Mesenchymal stem cell (in vitro differentiated cells and primary cell): ENCODE measurements at regions not wholly inside any gene's neighbourhood (a gene's known extent, or its start where the extent isn't known, plus 50 kb on each side); places are given as distances from the start of the nearest gene placed in this dataset.
A peak's percentile ranks its signal among the peaks of the same experiment; 100 is the strongest.

Experiments
- DNase-seq: peaks from one replicate; pipeline ENCODE4 v3.0.0-alpha.2; 2013
- H2AFZ ChIP-seq: one replicate; pipeline ENCODE4 v1.6.1; 2013; ENCODE audit warnings: low read depth, mild to moderate bottlenecking, control low read depth, inconsistent platforms, low read length, moderate library complexity
- H2AK5ac ChIP-seq: 2 replicates; pipeline ENCODE4 v1.6.1; 2013; ENCODE audit warnings: low read length, moderate library complexity, mild to moderate bottlenecking, inconsistent platforms; ENCODE audit not compliant: severe bottlenecking
- H2BK120ac ChIP-seq: one replicate; pipeline ENCODE4 v1.6.1; 2013; ENCODE audit warnings: low read depth, mild to moderate bottlenecking, inconsistent platforms, low read length, moderate library complexity
- H2BK12ac ChIP-seq, 2 experiments: one replicate each; pipeline ENCODE4 v1.6.1; 2013; ENCODE audit warnings: inconsistent platforms in 2 of 2, low read length in 2 of 2, mild to moderate bottlenecking in 2 of 2, moderate library complexity in 2 of 2, control low read depth in 1 of 2
- H2BK15ac ChIP-seq: one replicate; pipeline ENCODE4 v1.6.1; 2013; ENCODE audit warnings: mild to moderate bottlenecking, low read depth, inconsistent platforms; ENCODE audit not compliant: poor library complexity, severe bottlenecking
- H2BK5ac ChIP-seq: 2 replicates; pipeline ENCODE4 v1.6.1; 2013; ENCODE audit warnings: low read depth, mild to moderate bottlenecking, low read length, control low read depth, inconsistent platforms; ENCODE audit not compliant: poor library complexity, severe bottlenecking
- H3K14ac ChIP-seq, 2 experiments: one replicate each; pipeline ENCODE4 v1.6.1; 2013; ENCODE audit warnings: inconsistent platforms in 2 of 2, low read length in 2 of 2, control low read depth in 1 of 2, mild to moderate bottlenecking in 1 of 2, moderate library complexity in 1 of 2
- H3K18ac ChIP-seq, 2 experiments: one replicate each; pipeline ENCODE4 v1.6.1; 2013; ENCODE audit warnings: inconsistent platforms in 2 of 2, low read length in 2 of 2, control low read depth in 1 of 2, low read depth in 1 of 2, mild to moderate bottlenecking in 1 of 2
- H3K23ac ChIP-seq, 2 experiments: one replicate each; pipeline ENCODE4 v1.6.1; 2013; ENCODE audit warnings: inconsistent platforms in 2 of 2, low read length in 2 of 2, mild to moderate bottlenecking in 2 of 2, moderate library complexity in 2 of 2, control low read depth in 1 of 2
- H3K27ac ChIP-seq: 2 replicates; pipeline ENCODE4 v1.5.1; 2013; ENCODE audit warnings: mild to moderate bottlenecking, moderate library complexity, low read length, control low read depth, inconsistent platforms; ENCODE audit not compliant: poor library complexity, severe bottlenecking
- H3K27me3 ChIP-seq, 2 experiments: 2 replicates each; pipeline versions ENCODE4 v1.6.1 to v1.7.0; 2013; ENCODE audit warnings: low read length in 2 of 2, mild to moderate bottlenecking in 2 of 2, moderate library complexity in 2 of 2, control low read depth in 1 of 2, inconsistent platforms in 1 of 2; ENCODE audit not compliant: control insufficient read depth in 1 of 2, insufficient read depth in 1 of 2
- H3K36me3 ChIP-seq, 2 experiments: 2 replicates each; pipeline versions ENCODE4 v1.6.1 to v1.7.0; 2013; ENCODE audit warnings: low read length in 2 of 2, control low read depth in 1 of 2, inconsistent platforms in 1 of 2, low read depth in 1 of 2, mild to moderate bottlenecking in 1 of 2; ENCODE audit not compliant: insufficient read depth in 2 of 2, control insufficient read depth in 1 of 2
- H3K4ac ChIP-seq, 2 experiments: one replicate each; pipeline ENCODE4 v1.6.1; 2013; ENCODE audit warnings: inconsistent platforms in 2 of 2, low read length in 2 of 2, mild to moderate bottlenecking in 2 of 2, moderate library complexity in 2 of 2, control low read depth in 1 of 2, low read depth in 1 of 2
- H3K4me1 ChIP-seq: 2 replicates; pipeline ENCODE4 v1.6.1; 2013; ENCODE audit warnings: low read depth, low read length, control low read depth; ENCODE audit not compliant: control insufficient read depth, insufficient read depth
- H3K4me2 ChIP-seq: 2 replicates; pipeline ENCODE4 v1.6.1; 2013; ENCODE audit warnings: low read length, mild to moderate bottlenecking, inconsistent platforms; ENCODE audit not compliant: poor library complexity, severe bottlenecking
- H3K4me3 ChIP-seq, 2 experiments: 2 replicates each; pipeline versions ENCODE4 v1.5.1 to v1.7.0; 2013; ENCODE audit warnings: low read length in 2 of 2, mild to moderate bottlenecking in 2 of 2, control low read depth in 1 of 2, low read depth in 1 of 2; ENCODE audit not compliant: insufficient read depth in 1 of 2
- H3K79me1 ChIP-seq: replicated peaks from 2 replicates; pipeline ENCODE4 v1.6.1; 2013; ENCODE audit warnings: mild to moderate bottlenecking, control low read depth, low read length, inconsistent platforms; ENCODE audit not compliant: poor library complexity, severe bottlenecking
- H3K9ac ChIP-seq: 2 replicates; pipeline ENCODE4 v1.7.0; 2013; ENCODE audit warnings: mild to moderate bottlenecking, low read length, moderate library complexity
- H3K9me3 ChIP-seq: 2 replicates; pipeline ENCODE4 v1.7.0; 2013; ENCODE audit warnings: mild to moderate bottlenecking, low read length; ENCODE audit not compliant: control insufficient read depth
- H4K8ac ChIP-seq: one replicate; pipeline ENCODE4 v1.6.1; 2013; ENCODE audit warnings: inconsistent platforms, mild to moderate bottlenecking, low read length, moderate library complexity
- H4K91ac ChIP-seq: one replicate; pipeline ENCODE4 v1.6.1; 2013; ENCODE audit warnings: mild to moderate bottlenecking, low read length, inconsistent platforms
- WGBS: methylation state at CpG from one replicate; pipeline ENCODE4 v1.1.7; 2013; ENCODE audit warnings: mixed read lengths; 5-methylcytosine and 5-hydroxymethylcytosine counted together

- Histone ChIP-seq H3K4me3 (no peak overlapping the region), H4K91ac (no peak overlapping the region), H2BK15ac (no peak overlapping the region), H3K14ac (no peak overlapping the region), H3K4me1 (peaks cover 3% of the 10 kb centered on the region), H2AK5ac (no peak overlapping the region), H3K27me3 (no peaks in the 10 kb centered on the region), H3K4ac (no peak overlapping the region), H3K36me3 (no peaks in the 10 kb centered on the region), H3K4me2 (no peak overlapping the region), H2BK12ac (no peak overlapping the region), H2AFZ (no peak overlapping the region), H3K79me1 (no peaks in the 10 kb centered on the region), H2BK5ac (no peak overlapping the region), H3K9me3 (no peaks in the 10 kb centered on the region), H3K23ac (no peak overlapping the region), H2BK120ac (no peak overlapping the region), H3K27ac (no peak overlapping the region), H3K9ac (peak overlapping the region; percentile 42), H3K18ac (no peak overlapping the region), H4K8ac (no peak overlapping the region)
- peak; percentile 33 for DNase-seq
- WGBS = no CpG with 5 or more reads among the region's 1 CpG
Observed at GRCh38 chr7:85630904-85631600, 444.2 kb upstream of the SEMA3D start.

GRCh38 chr7:85627791-85628586 is 441.1 kb upstream of the SEMA3D start:
- peaks cover 3% of the 10 kb centered on the region for H3K4me1 ChIP-seq
- H2BK5ac ChIP-seq = no peak overlapping the region
- H3K9ac ChIP-seq = no peak overlapping the region
- DNase-seq = no peak
- H4K91ac ChIP-seq = no peak overlapping the region
- no peaks in the 10 kb centered on the region for H3K36me3 ChIP-seq
- H3K4me2 ChIP-seq = no peak overlapping the region
- no peak overlapping the region for H2BK15ac ChIP-seq
- H4K8ac ChIP-seq = no peak overlapping the region
- H2BK12ac ChIP-seq = no peak overlapping the region
- H2AFZ ChIP-seq = no peak overlapping the region
- H3K14ac ChIP-seq = peak overlapping the region in 1 of 2 experiments; percentile 13
- WGBS = 99% methylated on average over 4 of the region's 5 CpGs
- no peak overlapping the region for H3K27ac ChIP-seq
- H3K4ac ChIP-seq = no peak overlapping the region
- no peak overlapping the region for H2BK120ac ChIP-seq
- H2AK5ac ChIP-seq = no peak overlapping the region
- no peaks in the 10 kb centered on the region for H3K79me1 ChIP-seq
- no peak overlapping the region for H3K4me3 ChIP-seq
- no peaks in the 10 kb centered on the region for H3K27me3 ChIP-seq
- H3K18ac ChIP-seq = peak overlapping the region in 1 of 2 experiments; percentile 4
- no peaks in the 10 kb centered on the region for H3K9me3 ChIP-seq
- H3K23ac ChIP-seq = no peak overlapping the region

- Histone ChIP-seq H3K9ac (no peak overlapping the region), H3K27ac (no peak overlapping the region), H3K23ac (no peak overlapping the region), H2AK5ac (no peak overlapping the region), H2BK15ac (no peak overlapping the region), H3K4me2 (no peak overlapping the region), H2BK12ac (no peak overlapping the region), H3K18ac (no peak overlapping the region), H3K4me3 (no peak overlapping the region), H3K4me1 (no peaks in the 10 kb centered on the region), H3K27me3 (no peaks in the 10 kb centered on the region), H4K91ac (no peak overlapping the region), H3K9me3 (no peaks in the 10 kb centered on the region), H3K79me1 (no peaks in the 10 kb centered on the region), H2BK120ac (no peak overlapping the region), H3K36me3 (no peaks in the 10 kb centered on the region), H3K14ac (no peak overlapping the region), H4K8ac (no peak overlapping the region), H2AFZ (no peak overlapping the region), H2BK5ac (no peak overlapping the region), H3K4ac (no peak overlapping the region)
- 100% methylated on average over 1 of the region's 1 CpG for WGBS
- no peak for DNase-seq
Observed at GRCh38 chr7:85622059-85622458, 435.2 kb upstream of the SEMA3D start.

GRCh38 chr7:85620936-85621685 is 434.3 kb upstream of the SEMA3D start:
- Histone ChIP-seq H4K8ac (no peak overlapping the region), H4K91ac (no peak overlapping the region), H3K9me3 (no peaks in the 10 kb centered on the region), H2AK5ac (no peak overlapping the region), H3K4ac (no peak overlapping the region), H3K4me3 (no peak overlapping the region), H3K9ac (no peak overlapping the region), H3K14ac (no peak overlapping the region), H3K36me3 (no peaks in the 10 kb centered on the region), H2BK120ac (no peak overlapping the region), H3K4me1 (no peaks in the 10 kb centered on the region), H2BK5ac (no peak overlapping the region), H3K23ac (no peak overlapping the region), H3K27me3 (no peaks in the 10 kb centered on the region), H3K79me1 (no peaks in the 10 kb centered on the region), H2AFZ (no peak overlapping the region), H3K18ac (no peak overlapping the region), H3K4me2 (no peak overlapping the region), H2BK15ac (no peak overlapping the region), H3K27ac (no peak overlapping the region), H2BK12ac (no peak overlapping the region)
- no peak for DNase-seq
- 88% methylated on average over 2 of the region's 3 CpGs for WGBS
